ENCODE measurements at regions not wholly inside any gene's neighbourhood (a gene's known extent, or its start where the extent isn't known, plus 50 kb on each side); places are given as distances from the start of the nearest gene placed in this dataset.

DNA sequence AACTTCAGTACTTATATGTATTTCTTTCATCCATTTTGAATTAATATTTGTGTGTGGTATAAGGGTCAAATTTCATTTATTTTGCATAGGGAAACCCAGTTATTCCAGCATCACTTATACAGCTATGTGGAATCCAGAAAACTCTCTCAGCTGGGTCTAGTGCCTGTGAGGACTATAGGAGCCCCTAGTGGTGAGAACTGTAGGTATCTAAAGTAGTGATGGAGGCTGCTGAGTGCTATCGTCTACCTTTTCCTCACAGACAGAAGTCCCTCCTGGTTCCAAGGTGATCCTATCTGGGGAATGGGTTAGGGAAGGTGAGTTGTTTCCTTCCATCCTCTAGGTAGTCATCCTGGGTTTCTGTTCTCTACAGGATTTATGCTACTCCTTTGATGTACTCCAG, 352.0 kb upstream of the C1orf87 start:
- no peak for TF ChIP-seq POLR2AphosphoS5 (IDR thresholded peaks at IDR 0.05)
- TF ChIP-seq, protein P1, sequence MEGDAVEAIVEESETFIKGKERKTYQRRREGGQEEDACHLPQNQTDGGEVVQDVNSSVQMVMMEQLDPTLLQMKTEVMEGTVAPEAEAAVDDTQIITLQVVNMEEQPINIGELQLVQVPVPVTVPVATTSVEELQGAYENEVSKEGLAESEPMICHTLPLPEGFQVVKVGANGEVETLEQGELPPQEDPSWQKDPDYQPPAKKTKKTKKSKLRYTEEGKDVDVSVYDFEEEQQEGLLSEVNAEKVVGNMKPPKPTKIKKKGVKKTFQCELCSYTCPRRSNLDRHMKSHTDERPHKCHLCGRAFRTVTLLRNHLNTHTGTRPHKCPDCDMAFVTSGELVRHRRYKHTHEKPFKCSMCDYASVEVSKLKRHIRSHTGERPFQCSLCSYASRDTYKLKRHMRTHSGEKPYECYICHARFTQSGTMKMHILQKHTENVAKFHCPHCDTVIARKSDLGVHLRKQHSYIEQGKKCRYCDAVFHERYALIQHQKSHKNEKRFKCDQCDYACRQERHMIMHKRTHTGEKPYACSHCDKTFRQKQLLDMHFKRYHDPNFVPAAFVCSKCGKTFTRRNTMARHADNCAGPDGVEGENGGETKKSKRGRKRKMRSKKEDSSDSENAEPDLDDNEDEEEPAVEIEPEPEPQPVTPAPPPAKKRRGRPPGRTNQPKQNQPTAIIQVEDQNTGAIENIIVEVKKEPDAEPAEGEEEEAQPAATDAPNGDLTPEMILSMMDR (IDR thresholded peaks at IDR 0.05), result peak in 1 of 3 donors; percentile 9
- no peak for TF ChIP-seq POLR2A (IDR thresholded peaks at IDR 0.05)

Measured in breast epithelium (tissue), 3 donors.